ENCODE measurements at regions not wholly inside any gene's neighbourhood (a gene's known extent, or its start where the extent isn't known, plus 50 kb on each side); places are given as distances from the start of the nearest gene placed in this dataset.

- TF ChIP-seq, protein P1, sequence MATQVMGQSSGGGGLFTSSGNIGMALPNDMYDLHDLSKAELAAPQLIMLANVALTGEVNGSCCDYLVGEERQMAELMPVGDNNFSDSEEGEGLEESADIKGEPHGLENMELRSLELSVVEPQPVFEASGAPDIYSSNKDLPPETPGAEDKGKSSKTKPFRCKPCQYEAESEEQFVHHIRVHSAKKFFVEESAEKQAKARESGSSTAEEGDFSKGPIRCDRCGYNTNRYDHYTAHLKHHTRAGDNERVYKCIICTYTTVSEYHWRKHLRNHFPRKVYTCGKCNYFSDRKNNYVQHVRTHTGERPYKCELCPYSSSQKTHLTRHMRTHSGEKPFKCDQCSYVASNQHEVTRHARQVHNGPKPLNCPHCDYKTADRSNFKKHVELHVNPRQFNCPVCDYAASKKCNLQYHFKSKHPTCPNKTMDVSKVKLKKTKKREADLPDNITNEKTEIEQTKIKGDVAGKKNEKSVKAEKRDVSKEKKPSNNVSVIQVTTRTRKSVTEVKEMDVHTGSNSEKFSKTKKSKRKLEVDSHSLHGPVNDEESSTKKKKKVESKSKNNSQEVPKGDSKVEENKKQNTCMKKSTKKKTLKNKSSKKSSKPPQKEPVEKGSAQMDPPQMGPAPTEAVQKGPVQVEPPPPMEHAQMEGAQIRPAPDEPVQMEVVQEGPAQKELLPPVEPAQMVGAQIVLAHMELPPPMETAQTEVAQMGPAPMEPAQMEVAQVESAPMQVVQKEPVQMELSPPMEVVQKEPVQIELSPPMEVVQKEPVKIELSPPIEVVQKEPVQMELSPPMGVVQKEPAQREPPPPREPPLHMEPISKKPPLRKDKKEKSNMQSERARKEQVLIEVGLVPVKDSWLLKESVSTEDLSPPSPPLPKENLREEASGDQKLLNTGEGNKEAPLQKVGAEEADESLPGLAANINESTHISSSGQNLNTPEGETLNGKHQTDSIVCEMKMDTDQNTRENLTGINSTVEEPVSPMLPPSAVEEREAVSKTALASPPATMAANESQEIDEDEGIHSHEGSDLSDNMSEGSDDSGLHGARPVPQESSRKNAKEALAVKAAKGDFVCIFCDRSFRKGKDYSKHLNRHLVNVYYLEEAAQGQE (IDR thresholded peaks at IDR 0.05; ENCODE audit: insufficient read depth in 1 of 2, low read depth in 2 of 2, low read length in 1 of 2), result no peak
- no peak for TF ChIP-seq POLR2AphosphoS5 (IDR thresholded peaks at IDR 0.05; ENCODE audit: low read depth, low read length)
These were observed 153.4 kb downstream of the OLFM1 start for GRCh38 chr9:135240871-135241311.
